ENCODE measurements at regions not wholly inside any gene's neighbourhood (a gene's known extent, or its start where the extent isn't known, plus 50 kb on each side); places are given as distances from the start of the nearest gene placed in this dataset.
A peak's percentile ranks its signal among the peaks of the same experiment; 100 is the strongest.
"Not testable (repeated sequence)": the region's sequence is repeated elsewhere in the genome, so short reads cannot be mapped to it uniquely, and the experiment has no call there.

DNA sequence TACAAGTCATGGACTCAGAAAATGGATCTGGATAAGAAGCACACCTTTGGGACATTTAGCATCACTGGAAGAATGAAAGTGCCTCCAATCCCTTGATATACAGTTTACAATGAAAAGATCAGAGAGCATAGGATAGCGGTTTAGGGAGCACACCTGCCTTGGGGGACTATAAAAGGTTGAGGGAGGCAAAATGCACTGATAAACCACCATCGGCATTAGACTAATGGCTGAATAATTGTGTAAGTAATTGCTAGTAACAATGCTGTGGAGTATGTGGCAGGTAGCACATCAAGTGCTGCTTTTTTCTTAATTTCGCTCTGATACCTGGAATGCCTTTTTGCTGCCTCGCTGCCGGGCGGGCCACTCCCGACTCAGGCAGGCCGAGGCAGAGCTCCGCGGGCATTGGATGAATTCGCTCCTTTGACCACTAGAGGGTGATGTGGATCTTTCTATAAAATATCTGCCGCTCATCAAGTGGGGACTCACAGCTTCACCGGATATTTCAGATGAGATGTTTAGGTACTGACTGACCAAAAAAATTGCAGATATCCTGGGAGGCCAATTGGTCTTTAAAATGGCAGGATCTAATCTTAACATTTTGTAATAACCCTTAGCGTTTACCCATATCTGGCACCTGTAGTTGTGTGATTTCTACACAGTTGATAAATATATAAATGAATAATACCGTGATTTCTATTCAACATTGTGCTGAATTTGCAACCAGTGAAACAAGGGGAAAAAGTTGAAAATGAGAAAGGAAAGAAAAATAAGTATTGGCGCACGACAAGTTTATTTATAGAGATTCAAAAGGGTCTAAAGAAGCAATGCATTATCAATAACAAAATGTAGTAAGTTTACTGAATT, 116.8 kb upstream of the PRSS1 start:
- Histone ChIP-seq H3K4me1 (ENCODE audit: control insufficient read depth, extremely low read depth, insufficient read depth, low read length) (no peaks in the 10 kb centered on the region), H3K9me3 (ENCODE audit: control insufficient read depth, insufficient read depth, low read depth, low read length) (no peaks in the 10 kb centered on the region), H3K9ac (ENCODE audit: insufficient read depth, low read length) (no peak overlapping the region), H3K4me2 (ENCODE audit: extremely low read depth, insufficient read depth, low read length) (no peak overlapping the region), H4K20me1 (ENCODE audit: control insufficient read depth, extremely low read depth, insufficient read depth, low read length) (no peaks in the 10 kb centered on the region), H3K79me2 (ENCODE audit: control insufficient read depth, insufficient read depth, low read length) (no peaks in the 10 kb centered on the region), H3K36me3 (ENCODE audit: control insufficient read depth, insufficient read depth, low read length) (no peaks in the 10 kb centered on the region), H2AFZ (ENCODE audit: low read length) (no peak overlapping the region), H3K27me3 (ENCODE audit: control insufficient read depth, insufficient read depth, low read length) (no peaks in the 10 kb centered on the region), H3K4me3 (replicated peaks in 1 of 4; ENCODE audit: control extremely low read depth in 1 of 4, insufficient read depth in 1 of 4, low read depth in 3 of 4, low read length in 4 of 4) (no peak overlapping the region), H3K27ac (ENCODE audit: insufficient read depth, low read length) (no peak overlapping the region)
- TF ChIP-seq, protein P1, sequence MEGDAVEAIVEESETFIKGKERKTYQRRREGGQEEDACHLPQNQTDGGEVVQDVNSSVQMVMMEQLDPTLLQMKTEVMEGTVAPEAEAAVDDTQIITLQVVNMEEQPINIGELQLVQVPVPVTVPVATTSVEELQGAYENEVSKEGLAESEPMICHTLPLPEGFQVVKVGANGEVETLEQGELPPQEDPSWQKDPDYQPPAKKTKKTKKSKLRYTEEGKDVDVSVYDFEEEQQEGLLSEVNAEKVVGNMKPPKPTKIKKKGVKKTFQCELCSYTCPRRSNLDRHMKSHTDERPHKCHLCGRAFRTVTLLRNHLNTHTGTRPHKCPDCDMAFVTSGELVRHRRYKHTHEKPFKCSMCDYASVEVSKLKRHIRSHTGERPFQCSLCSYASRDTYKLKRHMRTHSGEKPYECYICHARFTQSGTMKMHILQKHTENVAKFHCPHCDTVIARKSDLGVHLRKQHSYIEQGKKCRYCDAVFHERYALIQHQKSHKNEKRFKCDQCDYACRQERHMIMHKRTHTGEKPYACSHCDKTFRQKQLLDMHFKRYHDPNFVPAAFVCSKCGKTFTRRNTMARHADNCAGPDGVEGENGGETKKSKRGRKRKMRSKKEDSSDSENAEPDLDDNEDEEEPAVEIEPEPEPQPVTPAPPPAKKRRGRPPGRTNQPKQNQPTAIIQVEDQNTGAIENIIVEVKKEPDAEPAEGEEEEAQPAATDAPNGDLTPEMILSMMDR (conservative IDR thresholded peaks at IDR 0.05 in 1 of 2, IDR thresholded peaks at IDR 0.05 in 1 of 2; ENCODE audit: low read depth in 1 of 2, low read length in 2 of 2) = peak; percentile 66 to 74
- TF ChIP-seq EZH2 (IDR thresholded peaks at IDR 0.05; ENCODE audit: low read length, missing control alignments) = no peak
- DNase-seq (ENCODE audit: low read depth in 2 of 2) = peak; percentile 45 to 64

DNA sequence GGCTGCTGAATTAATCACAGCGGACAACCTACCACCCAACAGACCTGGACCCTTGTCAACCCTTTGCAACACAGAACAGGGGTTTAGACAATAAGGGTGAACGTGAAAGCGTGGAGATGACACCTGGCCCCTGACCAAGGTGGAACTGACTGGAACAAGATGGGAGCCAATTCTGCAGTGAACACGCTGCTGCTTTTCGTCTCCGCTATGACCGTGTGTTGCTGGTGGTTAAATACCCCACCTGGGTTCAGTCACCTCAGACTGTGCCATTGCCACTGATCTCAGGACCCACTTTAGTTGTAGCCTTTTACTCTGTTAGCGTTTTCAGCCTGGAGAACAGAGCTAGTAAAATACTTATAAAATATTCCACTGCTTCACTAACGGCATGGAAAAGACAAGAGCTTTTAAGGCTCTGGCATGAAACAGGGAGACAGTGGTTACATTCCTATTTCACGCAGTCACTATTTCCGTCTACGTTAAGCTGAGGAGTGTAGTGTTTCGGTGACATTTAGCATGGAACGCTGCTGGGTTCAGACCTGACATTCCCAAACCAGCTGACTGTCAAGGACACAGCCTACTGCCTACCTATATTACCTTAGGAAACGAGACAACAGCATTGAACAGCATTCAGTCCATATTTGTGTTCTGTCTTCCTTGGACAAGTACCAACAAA, 119.5 kb upstream of the PRSS1 start:
- Histone ChIP-seq H3K4me1 (ENCODE audit: control insufficient read depth, extremely low read depth, insufficient read depth, low read length) (no peaks in the 10 kb centered on the region), H3K27me3 (ENCODE audit: control insufficient read depth, insufficient read depth, low read length) (no peaks in the 10 kb centered on the region), H3K9ac (ENCODE audit: insufficient read depth, low read length) (no peak overlapping the region), H4K20me1 (ENCODE audit: control insufficient read depth, extremely low read depth, insufficient read depth, low read length) (no peaks in the 10 kb centered on the region), H3K4me3 (replicated peaks in 1 of 4; ENCODE audit: control extremely low read depth in 1 of 4, insufficient read depth in 1 of 4, low read depth in 3 of 4, low read length in 4 of 4) (no peak overlapping the region), H3K9me3 (ENCODE audit: control insufficient read depth, insufficient read depth, low read depth, low read length) (no peaks in the 10 kb centered on the region), H2AFZ (ENCODE audit: low read length) (no peak overlapping the region), H3K79me2 (ENCODE audit: control insufficient read depth, insufficient read depth, low read length) (no peaks in the 10 kb centered on the region), H3K4me2 (ENCODE audit: extremely low read depth, insufficient read depth, low read length) (no peak overlapping the region), H3K36me3 (ENCODE audit: control insufficient read depth, insufficient read depth, low read length) (no peaks in the 10 kb centered on the region), H3K27ac (ENCODE audit: insufficient read depth, low read length) (no peak overlapping the region)
- peak; percentile 28 to 79 for DNase-seq (ENCODE audit: low read depth in 2 of 2)
- TF ChIP-seq EZH2 (IDR thresholded peaks at IDR 0.05; ENCODE audit: low read length, missing control alignments) = no peak
- TF ChIP-seq, protein P1 (conservative IDR thresholded peaks at IDR 0.05 in 1 of 2, IDR thresholded peaks at IDR 0.05 in 1 of 2; ENCODE audit: low read depth in 1 of 2, low read length in 2 of 2) = no peak

DNA sequence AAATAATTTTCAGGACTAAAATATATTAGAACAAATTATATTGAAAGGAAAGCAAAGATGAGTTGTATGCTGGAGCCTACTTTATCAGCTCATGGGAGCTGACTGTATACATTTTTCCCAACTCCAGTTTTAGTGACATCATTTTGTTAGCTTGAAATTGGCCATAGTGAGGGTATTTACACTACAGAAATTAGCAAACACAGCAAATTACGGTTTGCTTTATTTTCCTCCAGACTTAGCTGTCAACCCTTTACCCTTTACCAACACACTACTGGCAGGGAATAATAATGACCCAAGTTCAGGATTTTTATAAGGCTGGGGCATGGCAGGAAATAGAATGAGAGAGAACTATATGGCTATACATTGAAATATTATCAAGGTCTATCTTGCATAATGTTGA, 120.3 kb upstream of the PRSS1 start:
- H3K27me3 ChIP-seq (ENCODE audit: control insufficient read depth, insufficient read depth, low read length) = no peaks in the 10 kb centered on the region
- H3K79me2 ChIP-seq (ENCODE audit: control insufficient read depth, insufficient read depth, low read length) = no peaks in the 10 kb centered on the region
- H3K9me3 ChIP-seq (ENCODE audit: control insufficient read depth, insufficient read depth, low read depth, low read length) = no peaks in the 10 kb centered on the region
- H3K4me2 ChIP-seq (ENCODE audit: extremely low read depth, insufficient read depth, low read length) = no peak overlapping the region
- no peaks in the 10 kb centered on the region for H3K4me1 ChIP-seq (ENCODE audit: control insufficient read depth, extremely low read depth, insufficient read depth, low read length)
- DNase-seq (ENCODE audit: low read depth in 2 of 2) = no peak
- H4K20me1 ChIP-seq (ENCODE audit: control insufficient read depth, extremely low read depth, insufficient read depth, low read length) = no peaks in the 10 kb centered on the region
- no peaks in the 10 kb centered on the region for H3K36me3 ChIP-seq (ENCODE audit: control insufficient read depth, insufficient read depth, low read length)
- TF ChIP-seq EZH2 (IDR thresholded peaks at IDR 0.05; ENCODE audit: low read length, missing control alignments) = no peak
- TF ChIP-seq, protein P1 (conservative IDR thresholded peaks at IDR 0.05 in 1 of 2, IDR thresholded peaks at IDR 0.05 in 1 of 2; ENCODE audit: low read depth in 1 of 2, low read length in 2 of 2) = no peak
- no peak overlapping the region for H3K27ac ChIP-seq (ENCODE audit: insufficient read depth, low read length)
- H3K9ac ChIP-seq (ENCODE audit: insufficient read depth, low read length) = no peak overlapping the region
- H2AFZ ChIP-seq (ENCODE audit: low read length) = no peak overlapping the region
- H3K4me3 ChIP-seq (replicated peaks in 1 of 4; ENCODE audit: control extremely low read depth in 1 of 4, insufficient read depth in 1 of 4, low read depth in 3 of 4, low read length in 4 of 4) = no peak overlapping the region

DNA sequence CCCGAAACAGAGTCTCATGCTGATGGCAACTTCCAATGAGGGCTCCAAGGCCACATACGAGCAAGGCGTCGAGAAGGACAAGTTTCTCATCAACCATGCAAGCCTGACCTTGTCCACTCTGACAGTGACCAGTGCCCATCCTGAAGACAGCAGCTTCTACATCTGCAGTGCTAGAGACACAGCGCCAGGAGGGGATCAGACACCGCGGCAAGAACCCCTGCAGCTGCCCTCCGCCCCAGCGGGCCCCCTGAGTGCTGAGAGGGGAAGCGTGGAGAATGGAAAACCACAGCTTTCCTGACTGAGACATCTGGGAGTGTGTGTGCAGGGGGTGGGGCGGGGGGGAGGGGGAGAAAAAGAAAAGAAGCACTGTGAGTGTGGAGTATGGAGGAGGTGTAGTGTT, 122.0 kb upstream of the PRSS1 start:
- H2AFZ ChIP-seq (ENCODE audit: low read length); H4K20me1 ChIP-seq (ENCODE audit: control insufficient read depth, extremely low read depth, insufficient read depth, low read length); H3K79me2 ChIP-seq (ENCODE audit: control insufficient read depth, insufficient read depth, low read length); H3K9me3 ChIP-seq (ENCODE audit: control insufficient read depth, insufficient read depth, low read depth, low read length); H3K4me2 ChIP-seq (ENCODE audit: extremely low read depth, insufficient read depth, low read length); DNase-seq (ENCODE audit: low read depth in 2 of 2); H3K36me3 ChIP-seq (ENCODE audit: control insufficient read depth, insufficient read depth, low read length); H3K9ac ChIP-seq (ENCODE audit: insufficient read depth, low read length); H3K4me3 ChIP-seq (replicated peaks in 1 of 4; ENCODE audit: control extremely low read depth in 1 of 4, insufficient read depth in 1 of 4, low read depth in 3 of 4, low read length in 4 of 4); H3K27me3 ChIP-seq (ENCODE audit: control insufficient read depth, insufficient read depth, low read length); H3K27ac ChIP-seq (ENCODE audit: insufficient read depth, low read length); H3K4me1 ChIP-seq (ENCODE audit: control insufficient read depth, extremely low read depth, insufficient read depth, low read length): not testable (repeated sequence)
